Stimulated activated naive B cell treated with anti-CD40 and anti-IgM and Interleukin-4, amounts not matched to agents 10 μg/mL and 1 μg/mL and 100 μg/mL, for 72 hours (primary cell): ENCODE measurements at regions not wholly inside any gene's neighbourhood (a gene's known extent, or its start where the extent isn't known, plus 50 kb on each side); places are given as distances from the start of the nearest gene placed in this dataset.

ENCODE experiments used
- ATAC-seq, 2 donors: fragments of 150-1000 bp; cut with Tn5 transposase; replicated peaks; 2 replicates each; pipeline ENCODE4 v1.10.0; 2021; ENCODE audit warnings: moderate library complexity in 1 of 2
- DNase-seq: peaks from one replicate; pipeline ENCODE4 v3.0.0; 2021
- H3K27ac Mint-ChIP-seq: one replicate; pipeline ENCODE4 v1.8.0; 2022; ENCODE audit warnings: mild to moderate bottlenecking, mixed read lengths
- H3K27me3 Mint-ChIP-seq, 2 donors: one replicate each; pipeline ENCODE4 v1.8.0; 2022; ENCODE audit warnings: mixed read lengths in 2 of 2
- H3K36me3 Mint-ChIP-seq, 2 donors: one replicate each; pipeline ENCODE4 v1.8.0; 2022; ENCODE audit warnings: mixed read lengths in 2 of 2, mild to moderate bottlenecking in 1 of 2
- H3K4me1 Mint-ChIP-seq, 2 donors: one replicate each; pipeline ENCODE4 v1.8.0; 2022; ENCODE audit warnings: mixed read lengths in 2 of 2, mild to moderate bottlenecking in 1 of 2
- H3K4me3 Mint-ChIP-seq, 2 donors: one replicate each; pipeline ENCODE4 v1.8.0; 2022; ENCODE audit warnings: mild to moderate bottlenecking in 2 of 2, mixed read lengths in 2 of 2, moderate library complexity in 1 of 2
- H3K9me3 Mint-ChIP-seq, 2 donors: one replicate each; pipeline ENCODE4 v1.8.0; 2022; ENCODE audit warnings: mixed read lengths in 2 of 2, mild to moderate bottlenecking in 1 of 2

DNA sequence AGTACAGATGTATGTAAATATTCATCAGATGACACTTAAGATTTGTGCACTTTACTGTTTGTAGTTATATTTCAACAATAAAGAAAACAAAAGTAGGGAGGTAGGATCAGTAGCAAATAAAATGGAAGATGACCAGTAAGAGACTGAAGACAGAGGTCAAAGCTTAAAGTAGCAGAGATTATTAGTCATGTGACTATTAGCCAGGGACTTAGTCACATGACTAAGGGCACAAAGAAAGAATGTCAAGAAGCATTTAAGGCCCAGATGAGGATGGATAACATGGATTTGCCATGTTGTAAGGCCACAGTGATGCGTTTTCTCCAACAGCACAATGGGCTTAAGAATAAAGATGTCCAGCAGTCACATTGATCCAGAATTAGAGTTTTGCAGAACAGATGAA is 479.6 kb downstream of the BCOR start:
- Mint-ChIP-seq H3K9me3 (peaks cover 13 to 26% of the 10 kb centered on the region in 2 donors), H3K27ac (no peak overlapping the region), H3K27me3 (peaks cover 7 to 22% of the 10 kb centered on the region in 2 donors), H3K4me3 (no peak overlapping the region), H3K36me3 (peaks cover 12 to 13% of the 10 kb centered on the region in 2 donors), H3K4me1 (peaks cover 6 to 37% of the 10 kb centered on the region in 2 donors)
- DNase-seq (no peak), ATAC-seq (no peak)

DNA sequence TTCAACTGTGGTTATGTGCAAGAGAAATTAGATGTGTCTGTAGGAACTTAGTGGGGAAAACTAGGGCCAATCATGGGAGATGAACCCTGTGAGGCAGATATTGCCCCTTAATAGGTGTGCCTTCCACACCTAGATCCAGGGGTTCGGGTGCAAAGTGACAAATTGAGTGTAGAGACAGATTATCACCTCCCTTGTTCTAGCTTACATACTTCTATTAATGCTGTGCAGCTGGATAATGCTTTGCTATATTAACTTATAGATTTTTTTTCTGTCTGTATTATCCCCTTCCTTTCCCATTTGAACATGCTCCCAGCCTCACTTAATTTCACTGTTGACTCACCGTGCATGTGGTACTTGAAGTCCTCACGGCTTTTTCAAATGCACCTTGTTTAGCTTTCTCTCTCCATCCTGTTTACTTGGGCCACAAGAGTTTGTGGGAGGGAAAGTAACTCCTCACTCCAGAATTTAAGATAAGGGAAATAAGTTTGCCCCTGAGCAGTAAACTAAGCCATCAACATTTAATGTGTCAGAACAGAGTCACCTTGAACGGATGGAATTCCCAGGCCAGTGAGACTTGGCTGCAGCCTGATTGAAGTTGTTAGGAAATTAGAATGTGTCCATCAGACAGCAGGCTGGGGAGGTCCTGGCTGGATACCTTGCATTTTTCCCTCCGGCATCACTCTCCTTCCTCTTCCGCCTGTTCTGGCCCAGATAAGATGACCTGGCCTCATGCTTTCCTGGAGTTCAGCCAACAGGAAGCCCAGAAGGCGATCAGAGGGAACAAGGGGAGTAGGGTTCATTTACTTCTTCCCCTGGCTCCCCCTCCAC is 478.4 kb downstream of the BCOR start:
- peaks cover 14 to 26% of the 10 kb centered on the region in 2 donors for H3K9me3 Mint-ChIP-seq
- H3K27ac Mint-ChIP-seq, result no peak overlapping the region
- no peak overlapping the region for H3K4me3 Mint-ChIP-seq
- peaks cover 12 to 13% of the 10 kb centered on the region in 2 donors for H3K36me3 Mint-ChIP-seq
- ATAC-seq, result no peak
- peaks cover 5 to 25% of the 10 kb centered on the region in 2 donors for H3K4me1 Mint-ChIP-seq
- no peak for DNase-seq
- H3K27me3 Mint-ChIP-seq, result peaks cover 7 to 17% of the 10 kb centered on the region in 2 donors

DNA sequence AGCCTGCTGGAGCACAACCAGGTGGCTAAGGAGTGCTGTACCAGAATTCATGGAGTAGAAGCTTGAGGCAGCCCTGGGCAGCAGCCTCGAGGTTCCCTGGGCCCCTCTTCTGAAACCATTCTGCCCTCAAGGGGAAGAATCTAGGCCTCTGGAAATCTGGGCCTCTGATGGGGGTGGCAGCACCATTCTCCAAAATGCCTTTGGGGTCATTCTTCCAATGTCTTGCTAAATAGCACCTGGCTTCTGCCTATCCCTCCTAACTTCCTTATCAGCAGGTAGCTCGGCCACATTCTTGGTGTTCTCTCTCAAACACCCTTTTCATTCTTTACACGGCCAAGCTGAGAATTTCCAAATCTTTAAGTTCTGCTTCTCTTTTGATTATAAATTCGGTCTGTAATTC is 473.6 kb downstream of the BCOR start:
- DNase-seq (no peak), ATAC-seq (no peak)
- peaks cover 5 to 15% of the 10 kb centered on the region in 2 donors for H3K9me3 Mint-ChIP-seq
- H3K4me3 Mint-ChIP-seq, result no peak overlapping the region
- H3K4me1 Mint-ChIP-seq, result no peaks in the 10 kb centered on the region
- peaks cover 0 to 10% of the 10 kb centered on the region in 2 donors for H3K27me3 Mint-ChIP-seq
- H3K36me3 Mint-ChIP-seq, result peaks cover 5 to 6% of the 10 kb centered on the region in 2 donors
- no peak overlapping the region for H3K27ac Mint-ChIP-seq

DNA sequence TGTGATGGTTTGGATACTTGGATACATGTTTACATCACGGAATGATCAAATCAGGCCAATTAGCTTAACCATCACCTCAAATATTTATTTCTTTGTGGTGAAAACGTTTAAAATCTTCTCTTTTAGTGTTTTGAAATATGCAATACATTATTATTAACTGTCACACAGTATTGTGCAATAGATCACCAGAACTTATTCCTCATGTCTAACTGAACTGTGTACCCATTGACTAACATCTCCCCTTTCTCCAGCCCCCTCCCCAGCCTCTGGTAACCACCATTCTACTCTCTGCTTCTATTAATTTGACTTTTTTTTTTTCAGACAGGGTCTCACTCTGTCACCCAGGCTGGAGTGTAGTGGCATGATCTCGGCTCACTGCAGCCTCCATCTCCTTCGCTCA is 471.9 kb downstream of the BCOR start:
- Mint-ChIP-seq H3K4me3 (no peak overlapping the region), H3K27ac (no peak overlapping the region), H3K4me1 (peaks cover 0 to 9% of the 10 kb centered on the region in 2 donors), H3K9me3 (peaks cover 5 to 7% of the 10 kb centered on the region in 2 donors), H3K36me3 (peaks cover 5 to 6% of the 10 kb centered on the region in 2 donors), H3K27me3 (peaks cover 0 to 4% of the 10 kb centered on the region in 2 donors)
- ATAC-seq, result no peak
- no peak for DNase-seq

DNA sequence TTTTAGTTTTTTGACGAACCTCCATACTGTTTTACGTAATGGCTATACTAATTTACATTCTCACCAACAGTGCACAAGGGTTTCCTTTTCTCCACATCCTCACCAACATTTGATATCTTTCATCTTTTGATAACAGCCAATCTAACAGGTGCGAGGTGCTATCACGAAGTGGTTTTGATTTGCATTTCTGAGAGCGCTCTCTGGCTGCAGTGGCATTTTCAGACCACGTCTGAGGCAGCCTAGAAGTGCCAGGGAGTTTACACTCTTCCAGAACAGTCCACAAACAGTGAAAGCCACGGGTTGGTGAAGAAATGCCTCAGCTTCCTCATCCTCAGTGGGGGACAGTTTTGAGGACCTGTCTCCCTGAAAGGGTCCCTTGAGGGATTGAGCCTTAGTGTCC is 471.0 kb downstream of the BCOR start:
- Mint-ChIP-seq H3K9me3 (peaks cover 4% of the 10 kb centered on the region in 2 donors), H3K36me3 (peaks cover 2 to 3% of the 10 kb centered on the region in 2 donors), H3K4me3 (no peak overlapping the region), H3K4me1 (peaks cover 0 to 12% of the 10 kb centered on the region in 2 donors), H3K27ac (no peak overlapping the region), H3K27me3 (peaks cover 0 to 4% of the 10 kb centered on the region in 2 donors)
- no peak for ATAC-seq
- DNase-seq, result no peak

DNA sequence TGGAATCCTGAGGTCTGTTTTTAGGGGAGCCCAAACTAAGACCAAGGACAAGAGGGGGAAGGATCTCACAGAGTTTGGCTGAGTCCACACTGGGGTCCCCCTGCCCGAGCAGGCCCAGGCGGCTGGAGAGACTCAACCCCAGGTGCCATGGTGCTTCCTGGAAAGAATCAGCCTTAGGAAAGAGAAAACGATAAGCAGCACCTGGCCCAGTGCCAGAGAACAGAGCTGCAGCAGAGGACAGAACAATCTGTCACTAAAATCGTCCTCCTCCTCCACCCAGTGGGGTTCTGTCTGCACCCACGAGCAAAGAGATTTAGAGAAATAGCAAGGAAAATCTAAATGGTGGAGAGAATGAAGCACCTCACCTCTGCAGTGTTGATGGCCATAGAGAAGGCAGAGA is 470.5 kb downstream of the BCOR start:
- peaks cover 0 to 4% of the 10 kb centered on the region in 2 donors for H3K27me3 Mint-ChIP-seq
- ATAC-seq (no peak), DNase-seq (no peak)
- no peaks in the 10 kb centered on the region for H3K36me3 Mint-ChIP-seq
- no peak overlapping the region for H3K4me3 Mint-ChIP-seq
- H3K9me3 Mint-ChIP-seq, result peaks cover 0 to 2% of the 10 kb centered on the region in 2 donors
- no peak overlapping the region for H3K27ac Mint-ChIP-seq
- peaks cover 0 to 12% of the 10 kb centered on the region in 2 donors for H3K4me1 Mint-ChIP-seq

DNA sequence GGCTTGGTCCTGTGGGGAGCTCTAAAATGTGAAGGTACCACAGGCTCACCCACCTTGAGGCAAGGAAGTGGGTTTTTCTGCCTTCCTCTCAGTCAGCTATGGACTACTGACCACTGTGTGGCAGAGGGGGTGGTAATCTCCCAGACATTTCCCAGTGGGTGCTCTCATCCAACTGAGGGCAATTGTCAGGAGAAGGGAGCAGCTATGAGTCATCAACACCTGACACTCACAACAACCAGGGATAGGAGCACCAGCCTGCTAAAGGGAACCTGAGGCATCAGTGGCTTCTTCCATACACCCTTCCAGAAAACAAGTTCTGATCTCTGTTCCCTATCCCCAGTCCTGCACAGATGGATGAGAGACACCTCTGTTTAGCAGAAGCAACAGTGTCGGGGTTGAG is 468.8 kb downstream of the BCOR start:
- peaks cover 0 to 12% of the 10 kb centered on the region in 2 donors for H3K4me1 Mint-ChIP-seq
- ATAC-seq, result no peak
- H3K4me3 Mint-ChIP-seq, result no peak overlapping the region
- DNase-seq, result no peak
- no peaks in the 10 kb centered on the region for H3K36me3 Mint-ChIP-seq
- H3K27me3 Mint-ChIP-seq, result peaks cover 0 to 4% of the 10 kb centered on the region in 2 donors
- H3K9me3 Mint-ChIP-seq, result no peaks in the 10 kb centered on the region
- no peak overlapping the region for H3K27ac Mint-ChIP-seq

DNA sequence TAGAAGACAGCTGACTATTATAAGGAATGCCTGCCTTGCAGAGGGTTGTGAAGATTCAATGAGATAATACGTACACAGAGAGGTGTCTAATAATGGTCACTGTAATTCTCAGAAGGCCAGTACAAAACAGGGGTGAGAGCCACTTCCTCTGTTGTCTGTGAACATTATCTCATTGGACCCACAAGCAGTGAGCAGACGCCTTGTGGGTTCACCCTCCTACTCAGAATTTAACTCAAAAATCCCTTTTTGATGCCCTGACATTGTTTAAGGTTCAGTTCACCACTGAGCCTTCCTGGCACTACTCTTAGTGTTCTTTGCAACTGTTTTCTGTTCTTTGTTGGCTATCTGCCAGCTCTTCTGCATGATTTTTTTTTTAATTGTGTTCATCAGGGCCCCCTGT is 467.4 kb downstream of the BCOR start:
- Mint-ChIP-seq H3K4me1 (peaks cover 0 to 12% of the 10 kb centered on the region in 2 donors), H3K27ac (no peak overlapping the region), H3K36me3 (no peaks in the 10 kb centered on the region), H3K9me3 (peaks cover 0 to 4% of the 10 kb centered on the region in 2 donors), H3K4me3 (no peak overlapping the region), H3K27me3 (peaks cover 0 to 4% of the 10 kb centered on the region in 2 donors)
- peak; percentile 43 to 67 for ATAC-seq
- DNase-seq, result no peak

DNA sequence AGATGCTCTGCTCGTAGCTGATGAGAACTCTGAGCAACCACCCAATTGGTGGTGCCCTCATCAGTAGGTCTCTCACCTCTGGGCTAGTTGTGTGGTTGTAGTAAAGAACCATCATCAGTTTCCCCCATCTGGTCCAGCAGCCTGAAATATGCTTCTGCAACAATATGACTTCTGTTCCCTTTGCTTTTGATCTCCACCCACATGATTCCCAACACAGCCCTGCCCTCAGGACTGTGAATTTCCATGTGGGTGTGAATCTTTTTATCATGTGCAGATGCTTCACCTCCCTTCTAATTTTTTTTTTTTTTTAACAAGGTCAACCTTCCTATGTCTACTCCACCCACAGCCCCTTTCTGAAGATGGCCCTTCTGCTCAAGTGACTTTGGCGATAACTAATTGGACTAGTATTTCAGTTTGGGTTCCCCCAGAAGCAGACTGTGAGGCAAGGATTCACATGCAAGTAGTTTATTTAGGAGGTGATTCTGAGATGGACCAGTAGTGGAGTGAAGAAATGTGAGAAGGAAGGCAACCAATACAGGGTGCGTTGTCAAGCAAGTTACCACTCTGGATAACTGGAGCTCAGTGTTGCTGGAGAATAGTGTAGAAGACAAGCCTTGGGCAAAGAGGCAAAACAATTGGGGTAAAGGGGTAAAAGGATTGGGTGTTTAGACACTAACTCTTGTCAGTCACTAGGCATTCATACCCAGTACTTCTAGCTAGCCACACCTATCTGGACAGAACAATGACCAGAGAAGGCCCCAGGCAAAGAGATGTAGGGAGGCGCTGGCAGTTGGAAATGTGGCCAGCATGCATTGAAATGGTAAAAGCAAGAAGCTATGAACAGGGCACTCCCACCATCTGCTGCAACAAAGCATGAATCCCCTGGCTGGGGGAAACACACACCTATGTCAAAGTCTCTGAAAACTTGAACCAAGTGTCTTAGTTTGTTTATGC is 466.2 kb downstream of the BCOR start:
- no peak overlapping the region for H3K4me3 Mint-ChIP-seq
- H3K36me3 Mint-ChIP-seq, result no peaks in the 10 kb centered on the region
- peaks cover 0 to 4% of the 10 kb centered on the region in 2 donors for H3K9me3 Mint-ChIP-seq
- peaks cover 0 to 4% of the 10 kb centered on the region in 2 donors for H3K27me3 Mint-ChIP-seq
- ATAC-seq (no peak), DNase-seq (no peak)
- H3K27ac Mint-ChIP-seq, result no peak overlapping the region
- H3K4me1 Mint-ChIP-seq, result peaks cover 0 to 12% of the 10 kb centered on the region in 2 donors

DNA sequence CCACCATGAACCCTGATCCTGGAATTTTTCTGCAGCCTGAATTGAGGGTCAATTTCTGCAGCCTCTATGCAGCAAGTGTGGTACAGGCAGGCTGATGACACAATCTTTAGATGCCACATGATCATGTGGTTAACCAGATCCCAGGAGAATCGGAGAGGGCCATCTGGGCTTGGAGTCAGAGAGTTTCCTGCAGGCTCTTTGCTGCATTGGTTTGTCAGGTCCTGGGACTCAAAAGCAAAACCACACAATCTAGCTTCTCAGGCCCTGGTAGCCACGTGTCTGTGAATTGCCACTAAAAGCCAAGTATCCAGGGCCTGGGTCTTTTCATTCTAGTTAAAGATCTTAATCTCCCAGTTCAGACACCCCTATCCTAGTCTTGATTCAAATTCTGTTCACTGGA is 464.5 kb downstream of the BCOR start:
- Mint-ChIP-seq H3K36me3 (no peaks in the 10 kb centered on the region), H3K27me3 (no peaks in the 10 kb centered on the region), H3K4me3 (no peak overlapping the region), H3K9me3 (peaks cover 0 to 4% of the 10 kb centered on the region in 2 donors), H3K4me1 (peaks cover 0 to 12% of the 10 kb centered on the region in 2 donors), H3K27ac (no peak overlapping the region)
- no peak for DNase-seq
- ATAC-seq, result no peak

DNA sequence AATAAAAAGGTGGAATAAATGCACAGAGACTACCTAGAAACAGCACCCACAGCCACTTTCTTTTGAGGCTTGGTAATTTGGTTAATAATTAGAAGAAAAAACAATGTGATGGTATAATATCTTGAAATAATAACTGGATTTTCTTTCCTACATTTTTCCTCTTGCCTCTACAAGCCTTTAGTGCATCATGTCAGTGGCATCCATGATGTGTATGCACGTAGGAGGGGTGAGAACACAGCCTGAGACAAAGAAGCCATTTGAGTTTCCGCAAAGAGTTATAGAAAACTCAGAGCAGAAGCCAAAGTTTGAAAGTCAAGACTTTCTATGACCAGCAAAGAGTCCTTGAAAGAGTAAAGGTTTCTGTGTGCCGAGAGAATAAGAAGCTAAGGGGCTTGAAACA is 461.3 kb downstream of the BCOR start:
- H3K36me3 Mint-ChIP-seq, result no peaks in the 10 kb centered on the region
- H3K27ac Mint-ChIP-seq, result no peak overlapping the region
- H3K4me1 Mint-ChIP-seq, result peaks cover 5% of the 10 kb centered on the region in 2 donors
- peaks cover 1 to 9% of the 10 kb centered on the region in 2 donors for H3K9me3 Mint-ChIP-seq
- no peak overlapping the region for H3K4me3 Mint-ChIP-seq
- no peaks in the 10 kb centered on the region for H3K27me3 Mint-ChIP-seq
- no peak for ATAC-seq
- DNase-seq, result no peak

DNA sequence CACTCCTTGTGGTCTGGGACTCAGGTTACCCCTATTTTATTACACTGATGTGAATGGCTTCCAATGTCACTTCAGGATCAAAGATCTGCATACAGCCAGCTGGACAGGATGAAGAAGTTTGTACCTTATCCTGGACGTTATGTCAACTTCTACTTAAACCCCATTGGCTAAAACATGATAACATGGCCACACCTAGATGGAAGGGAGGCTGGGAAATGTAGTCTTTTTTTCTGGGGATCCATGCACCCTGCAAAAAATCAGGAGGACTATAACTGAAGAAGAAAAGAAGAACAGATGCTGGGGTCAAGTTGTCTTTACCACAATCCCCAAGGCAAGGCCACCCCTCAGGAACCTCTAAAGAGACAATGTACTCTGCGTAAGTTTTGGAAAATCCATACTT is 459.2 kb downstream of the BCOR start:
- Mint-ChIP-seq H3K4me3 (no peak overlapping the region), H3K4me1 (peaks cover 5% of the 10 kb centered on the region in 2 donors), H3K27me3 (peaks cover 7% of the 10 kb centered on the region in 2 donors), H3K36me3 (no peaks in the 10 kb centered on the region), H3K9me3 (peaks cover 1 to 9% of the 10 kb centered on the region in 2 donors), H3K27ac (no peak overlapping the region)
- no peak for DNase-seq
- ATAC-seq, result no peak

DNA sequence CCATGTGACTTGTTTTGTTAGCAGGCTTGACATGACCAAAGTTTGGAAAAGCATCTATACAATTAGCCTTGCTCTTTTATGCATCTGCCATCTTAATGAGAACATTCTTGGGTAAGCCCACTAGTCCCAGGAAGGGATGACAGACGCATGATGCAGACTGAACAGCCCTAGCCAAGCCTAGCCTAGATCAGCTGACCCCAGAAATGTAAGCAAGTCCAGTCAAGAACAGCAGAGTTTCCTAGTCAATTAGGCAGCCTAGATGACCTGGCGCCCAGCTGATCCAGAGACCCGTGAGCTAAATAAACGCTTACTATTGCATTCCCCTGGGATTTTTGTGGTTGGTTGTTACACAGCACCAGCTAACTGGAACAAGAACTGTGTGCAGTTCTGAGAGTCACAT is 457.9 kb downstream of the BCOR start:
- Mint-ChIP-seq H3K4me3 (no peak overlapping the region), H3K27ac (peak overlapping the region; percentile 16), H3K27me3 (peaks cover 7% of the 10 kb centered on the region in 2 donors), H3K36me3 (no peaks in the 10 kb centered on the region), H3K4me1 (peaks cover 7 to 10% of the 10 kb centered on the region in 2 donors), H3K9me3 (peaks cover 1 to 7% of the 10 kb centered on the region in 2 donors)
- ATAC-seq (no peak), DNase-seq (no peak)

DNA sequence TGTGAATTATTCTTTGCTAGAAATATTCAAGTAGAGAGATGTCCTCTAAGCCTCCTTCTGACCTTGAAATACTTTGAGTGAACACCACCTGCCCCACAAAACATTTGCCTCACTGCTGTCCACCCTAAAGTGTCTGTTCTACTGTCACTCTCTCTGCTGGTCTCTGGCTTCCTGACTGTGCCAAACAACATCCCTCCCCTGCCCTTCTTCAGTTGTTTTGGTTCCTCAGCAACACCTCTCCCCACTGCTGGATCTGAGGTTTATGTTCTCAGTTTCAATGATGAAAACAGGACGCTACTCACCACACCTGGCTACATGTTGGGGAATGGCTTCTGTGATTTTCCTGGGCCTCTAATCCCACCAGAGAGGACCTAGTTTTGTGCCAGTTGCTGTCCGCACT is 456.9 kb downstream of the BCOR start:
- H3K9me3 Mint-ChIP-seq, result peaks cover 1 to 5% of the 10 kb centered on the region in 2 donors
- H3K4me1 Mint-ChIP-seq, result peaks cover 7 to 10% of the 10 kb centered on the region in 2 donors
- peaks cover 0 to 2% of the 10 kb centered on the region in 2 donors for H3K36me3 Mint-ChIP-seq
- no peak overlapping the region for H3K27ac Mint-ChIP-seq
- DNase-seq (no peak), ATAC-seq (peak; percentile 58 to 75)
- H3K4me3 Mint-ChIP-seq, result no peak overlapping the region
- H3K27me3 Mint-ChIP-seq, result peaks cover 7% of the 10 kb centered on the region in 2 donors
